Sigmoid colon (tissue), 4 donors: ENCODE measurements at regions not wholly inside any gene's neighbourhood (a gene's known extent, or its start where the extent isn't known, plus 50 kb on each side); places are given as distances from the start of the nearest gene placed in this dataset.

Source experiments
- CTCF ChIP-seq, 4 experiments: fragments of 450-650 bp in 3 of 4; fragments of 200-600 bp in 1 of 4; IDR thresholded peaks; one replicate each; pipeline ENCODE4 v1.5.1; 2016 to 2019; ENCODE audit warnings: antibody characterized with exemption in 4 of 4, mild to moderate bottlenecking in 3 of 4, moderate library complexity in 2 of 4
- POLR2A ChIP-seq, 2 donors: fragments of 450-650 bp; IDR thresholded peaks; one replicate each; pipeline ENCODE4 v1.6.1; 2016; ENCODE audit warnings: antibody characterized with exemption in 2 of 2, mild to moderate bottlenecking in 2 of 2, moderate library complexity in 2 of 2
- POLR2AphosphoS5 ChIP-seq, 4 donors: sonication (generic); formaldehyde crosslinking; IDR thresholded peaks; one replicate each; pipeline ENCODE4 v1.6.1; 2017; ENCODE audit warnings: antibody characterized with exemption in 4 of 4

GRCh38 chr2:163983911-163984310 lies 248.1 kb upstream of the FIGN start:
- TF ChIP-seq CTCF (IDR thresholded peaks at IDR 0.05) (no peak), POLR2AphosphoS5 (IDR thresholded peaks at IDR 0.05) (no peak), POLR2A (IDR thresholded peaks at IDR 0.05) (no peak)
